Hippocampal formation (tissue), 2 donors: ENCODE measurements at regions not wholly inside any gene's neighbourhood (a gene's known extent, or its start where the extent isn't known, plus 50 kb on each side); places are given as distances from the start of the nearest gene placed in this dataset.

ENCODE experiments used
- DNase-seq, 2 donors: peaks; one replicate each; lab custom pipeline; 2025; lab: John Stamatoyannopoulos, UW

- DNase-seq = no peak
Observed at GRCh38 chr2:12057436-12058166, 311.2 kb downstream of the LPIN1 start.

- DNase-seq = no peak
Observed at GRCh38 chr2:12059616-12060441, 313.4 kb downstream of the LPIN1 start.

- no peak for DNase-seq
Observed at GRCh38 chr2:12060886-12061285, 314.5 kb downstream of the LPIN1 start.

GRCh38 chr2:12061286-12062052 is 315.0 kb downstream of the LPIN1 start:
- peak in 1 of 2 donors; percentile 11 for DNase-seq

- no peak for DNase-seq
Observed at GRCh38 chr2:12062053-12062395, 315.6 kb downstream of the LPIN1 start.

GRCh38 chr2:12063210-12063609 is 316.8 kb downstream of the LPIN1 start:
- DNase-seq = no peak

- no peak for DNase-seq
Observed at GRCh38 chr2:12064153-12064552, 317.7 kb downstream of the LPIN1 start.

GRCh38 chr2:12066116-12066515 is 319.7 kb downstream of the LPIN1 start:
- DNase-seq = no peak

GRCh38 chr2:12066986-12067385 is 320.6 kb downstream of the LPIN1 start:
- no peak for DNase-seq

GRCh38 chr2:12068796-12069538 is 322.5 kb downstream of the LPIN1 start:
- no peak for DNase-seq

GRCh38 chr2:12070153-12070552 is 323.7 kb downstream of the LPIN1 start:
- no peak for DNase-seq

- DNase-seq = no peak
Observed at GRCh38 chr2:12070581-12070980, 324.1 kb downstream of the LPIN1 start.

- DNase-seq = no peak
Observed at GRCh38 chr2:12071318-12071717, 324.9 kb downstream of the LPIN1 start.

GRCh38 chr2:12073217-12073852 is 326.9 kb downstream of the LPIN1 start:
- DNase-seq = no peak

- no peak for DNase-seq
Observed at GRCh38 chr2:12074126-12074844, 327.9 kb downstream of the LPIN1 start.

- DNase-seq = no peak
Observed at GRCh38 chr2:12074845-12075217, 328.4 kb downstream of the LPIN1 start.

GRCh38 chr2:12075603-12076002 is 329.2 kb downstream of the LPIN1 start:
- no peak for DNase-seq

- DNase-seq = no peak
Observed at GRCh38 chr2:12076810-12077209, 330.4 kb downstream of the LPIN1 start.

GRCh38 chr2:12080360-12080759 is 333.9 kb downstream of the LPIN1 start:
- no peak for DNase-seq

GRCh38 chr2:12081481-12082210 is 335.2 kb downstream of the LPIN1 start:
- DNase-seq = no peak
